ENCODE measurements at regions not wholly inside any gene's neighbourhood (a gene's known extent, or its start where the extent isn't known, plus 50 kb on each side); places are given as distances from the start of the nearest gene placed in this dataset.
A peak's percentile ranks its signal among the peaks of the same experiment; 100 is the strongest.

DNA sequence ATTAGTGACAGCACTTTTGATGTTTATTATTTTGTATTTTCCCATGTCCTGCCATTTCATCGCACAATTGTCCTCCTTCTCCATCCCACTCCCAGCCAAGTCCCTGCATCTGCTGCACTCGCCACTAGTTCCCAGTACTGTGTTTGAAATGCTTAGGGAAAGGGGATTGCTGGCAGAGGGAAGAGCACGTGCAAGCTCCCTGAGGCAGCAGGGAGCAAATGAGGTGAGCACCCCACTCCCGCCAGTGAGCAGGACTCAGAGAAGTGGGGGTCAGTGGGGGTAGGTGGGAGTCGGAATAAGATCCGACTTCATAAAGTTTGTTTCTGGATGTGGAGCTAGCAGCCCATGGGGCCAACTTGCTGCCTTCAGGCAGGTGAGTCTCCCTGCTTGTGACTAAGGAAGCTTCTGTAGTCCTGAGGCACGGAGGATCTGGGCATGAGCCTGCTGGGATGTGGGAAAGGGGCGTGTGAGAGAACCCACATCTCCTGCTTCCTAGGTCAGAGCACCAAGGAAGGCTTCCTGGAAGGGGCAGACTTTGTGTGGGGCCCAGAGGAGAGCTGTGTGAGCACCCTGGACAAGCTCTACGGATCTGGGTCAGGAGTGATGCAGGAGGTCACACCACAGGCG is 99.7 kb upstream of the TLE3 start:
- intact Hi-C loops (cut with DNase I): no loop called here
- ATAC-seq (ENCODE audit: poor library complexity) (no peak), DNase-seq (no peak)

DNA sequence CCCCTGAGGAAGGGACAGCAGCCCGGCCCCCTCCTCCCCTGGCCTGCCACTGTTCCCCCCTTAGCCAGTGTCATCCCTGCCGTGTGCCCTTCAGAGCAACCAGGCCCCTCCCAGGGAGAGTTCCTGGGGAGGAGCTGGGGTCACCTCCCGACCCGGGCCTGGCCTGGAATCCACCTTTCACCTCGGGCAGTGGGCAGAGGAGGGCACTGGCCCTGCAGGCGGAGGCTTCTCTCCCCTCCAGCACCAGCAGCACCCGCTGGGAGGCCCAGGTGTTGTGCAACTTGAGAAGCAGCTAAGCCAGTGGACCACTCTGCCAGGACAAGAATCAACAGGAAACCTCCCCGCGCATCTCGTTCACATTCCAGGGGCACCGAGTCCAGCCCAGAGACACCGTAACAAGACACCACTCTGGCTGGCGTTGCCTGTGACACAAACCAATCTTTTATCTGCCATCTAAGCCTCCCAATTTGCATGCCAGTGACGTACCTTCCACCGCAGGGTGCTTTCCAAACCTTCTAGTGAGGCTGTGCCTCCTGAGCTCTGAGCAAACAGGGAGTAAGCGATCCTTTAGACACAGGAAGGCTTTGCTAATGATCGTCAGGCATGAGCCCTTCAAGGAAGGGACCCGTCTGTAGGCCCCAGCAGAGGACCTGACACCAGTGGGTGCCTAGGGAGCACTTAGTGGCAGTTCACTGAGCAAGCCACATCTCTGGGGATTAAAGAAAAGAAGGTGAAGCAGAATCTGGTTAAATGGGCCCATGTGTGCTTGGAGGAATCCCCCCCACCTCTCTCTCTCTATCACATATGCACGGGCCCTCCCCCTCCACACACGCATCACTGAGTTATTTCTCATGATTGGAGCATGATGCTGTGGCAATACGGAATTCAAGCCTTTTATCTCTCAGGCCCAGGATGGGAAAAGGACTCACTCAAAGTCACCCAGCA is 98.9 kb upstream of the TLE3 start:
- peak; percentile 9 for ATAC-seq (ENCODE audit: poor library complexity)
- DNase-seq: no peak
- intact Hi-C loops (cut with DNase I): no loop called here

DNA sequence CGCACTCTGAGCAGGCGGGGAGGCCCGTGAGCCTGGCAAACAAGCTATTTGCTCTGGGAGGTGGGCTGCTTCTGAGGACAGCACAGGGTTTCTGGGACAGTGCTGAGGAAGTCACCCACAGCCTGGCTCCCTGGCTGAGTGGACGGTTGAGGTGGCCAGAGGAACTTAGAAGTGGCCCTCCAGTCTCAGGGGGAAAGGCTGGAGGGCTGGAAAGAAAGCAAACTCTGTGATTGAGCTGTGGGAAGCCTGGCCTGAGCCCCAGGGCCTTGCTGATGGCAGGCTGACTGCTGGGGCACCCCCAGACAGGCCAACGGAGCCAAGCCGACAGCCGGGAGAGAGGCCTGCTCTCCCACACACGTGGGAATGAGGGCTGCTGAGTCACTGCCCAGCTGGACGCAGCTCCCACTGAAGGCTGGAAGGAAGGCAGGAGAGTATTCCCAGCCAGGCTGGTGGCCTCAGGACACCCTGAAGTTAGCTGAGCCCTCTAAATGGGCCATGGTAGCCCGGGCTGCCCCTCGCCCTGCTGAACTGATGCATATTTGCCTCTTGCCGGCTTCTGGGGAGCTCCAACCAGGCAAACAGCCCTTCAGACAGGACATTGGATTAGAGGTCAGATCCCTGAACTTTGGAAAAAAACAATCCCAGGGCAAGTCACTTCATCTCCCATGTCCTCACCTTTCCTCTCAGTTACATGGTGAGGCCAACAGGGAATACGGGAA is 98.0 kb upstream of the TLE3 start:
- intact Hi-C loops (cut with DNase I): no loop called here
- DNase-seq: peak; percentile 88

DNA sequence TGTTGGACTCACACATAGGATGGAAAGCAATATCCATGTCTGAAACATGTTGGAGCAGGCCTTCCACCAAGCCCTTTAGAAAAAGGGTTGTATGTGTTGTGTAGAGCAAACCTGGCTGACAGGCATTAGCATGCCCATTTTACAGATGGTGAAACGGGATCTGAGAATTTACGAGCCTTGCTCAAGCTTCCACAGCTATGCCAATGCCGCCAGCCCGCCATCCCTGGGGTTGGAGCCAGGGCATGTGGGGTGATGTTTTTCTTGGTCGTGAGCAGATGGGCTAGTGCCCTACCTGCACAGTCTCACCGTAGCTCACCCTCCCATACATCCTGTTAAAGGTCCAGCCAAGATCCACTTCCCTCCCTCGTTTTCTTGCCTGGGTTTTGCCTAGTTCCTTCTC is 97.5 kb upstream of the TLE3 start:
- no peak for ATAC-seq (ENCODE audit: poor library complexity)

More for the DNA sequence above, 98.0 kb upstream of the TLE3 start:
- peak; percentile 95 for ATAC-seq (ENCODE audit: poor library complexity)

GRCh38 chr15:70194266-70194665 is 96.5 kb upstream of the TLE3 start:
- no peak for DNase-seq
- no peak for ATAC-seq (ENCODE audit: poor library complexity)
- intact Hi-C loops (cut with DNase I): no loop called here

More for the DNA sequence above, 97.5 kb upstream of the TLE3 start:
- DNase-seq: no peak
- intact Hi-C loops (cut with DNase I): no loop called here

DNA sequence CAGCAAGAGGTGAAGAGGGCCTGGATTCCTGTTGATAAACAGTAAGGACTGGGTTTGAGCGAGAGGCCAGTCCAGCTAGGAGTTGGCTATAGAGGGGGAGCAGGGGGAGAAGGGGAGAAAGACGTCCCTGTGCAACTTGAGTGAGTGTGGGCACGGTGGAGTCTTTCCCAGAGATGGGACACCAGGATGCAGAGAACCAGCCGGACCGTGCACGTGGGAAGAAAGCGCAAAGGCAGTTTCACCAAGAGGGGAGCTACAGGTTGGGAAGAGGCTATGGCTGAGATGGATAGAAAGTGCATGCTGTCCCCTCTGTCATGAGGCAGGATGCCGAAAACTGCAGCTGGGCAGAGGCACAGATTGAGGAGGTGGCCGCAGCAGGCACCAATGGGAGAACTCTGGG is 96.0 kb upstream of the TLE3 start:
- no peak for DNase-seq
- no peak for ATAC-seq (ENCODE audit: poor library complexity)
- intact Hi-C loops (cut with DNase I): no loop called here

GRCh38 chr15:70192490-70192889 is 94.8 kb upstream of the TLE3 start:
- ATAC-seq (ENCODE audit: poor library complexity): no peak
- no peak for DNase-seq
- intact Hi-C loops (cut with DNase I): no loop called here

DNA sequence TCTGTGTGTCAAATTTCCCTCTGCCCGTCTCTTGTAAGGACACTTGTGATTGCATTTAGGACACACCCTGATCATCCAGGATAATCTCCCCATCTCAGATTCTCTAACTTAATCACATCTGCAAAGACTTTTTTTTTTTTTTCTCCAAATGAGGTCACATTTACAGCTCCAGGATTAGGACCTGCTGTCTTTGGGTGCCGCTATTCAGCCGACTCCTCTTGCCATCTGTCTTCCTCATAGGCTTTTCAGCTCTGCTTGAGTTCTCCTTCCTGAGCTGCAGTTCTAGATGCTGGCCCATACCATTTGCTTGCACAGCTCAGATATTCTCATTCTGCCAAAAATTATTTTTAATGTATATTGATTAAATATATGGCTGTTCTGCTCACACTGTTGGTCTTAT is 94.3 kb upstream of the TLE3 start:
- intact Hi-C loops (cut with DNase I): no loop called here
- ATAC-seq (ENCODE audit: poor library complexity) (no peak), DNase-seq (no peak)

- ATAC-seq (ENCODE audit: poor library complexity): no peak
- no peak for DNase-seq
- intact Hi-C loops (cut with DNase I): no loop called here
Measured at GRCh38 chr15:70190965-70191364, 93.2 kb upstream of the TLE3 start.

DNA sequence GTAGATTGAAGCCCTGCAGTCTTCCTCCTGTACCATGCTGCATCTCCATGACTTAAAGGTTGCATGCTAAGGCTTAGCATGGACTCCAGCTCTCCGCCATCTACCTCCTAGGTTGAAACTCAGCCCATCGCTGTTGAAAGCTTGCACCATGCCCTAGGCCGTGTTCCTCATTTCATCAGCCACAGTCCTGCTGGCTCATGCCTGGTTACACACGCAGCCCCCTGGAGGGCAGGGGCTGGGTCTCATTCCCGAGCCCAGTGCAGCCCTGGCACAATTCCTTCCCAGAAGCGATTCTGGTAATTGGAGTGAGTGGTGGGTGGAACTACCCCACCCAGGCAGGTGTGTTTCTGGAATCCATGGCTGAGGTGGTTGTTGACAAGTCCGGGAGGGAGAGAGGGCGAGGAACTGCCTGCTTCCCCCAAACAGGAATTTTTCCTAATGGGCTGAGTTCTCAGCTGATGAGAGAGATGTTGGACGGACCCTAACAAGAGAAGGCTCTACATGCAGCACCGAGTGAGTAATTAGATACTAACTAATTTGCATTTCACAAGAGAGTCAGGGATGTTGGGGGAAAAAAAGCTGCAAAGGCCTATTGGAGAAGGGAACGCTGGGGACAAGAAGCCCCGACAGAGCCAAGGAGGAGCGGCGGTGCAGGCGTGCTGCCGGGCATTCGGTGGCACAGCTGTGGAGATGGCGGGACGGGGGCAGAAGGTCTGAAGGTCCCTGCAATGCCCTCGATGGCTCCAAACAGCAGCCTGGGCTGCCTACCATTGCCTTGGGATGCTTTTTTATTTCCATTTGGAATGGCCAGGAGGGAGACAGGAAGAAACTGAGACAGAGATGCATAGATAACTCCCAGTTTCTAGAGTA is 92.3 kb upstream of the TLE3 start:
- DNase-seq (no peak), ATAC-seq (ENCODE audit: poor library complexity) (no peak)
- intact Hi-C loops (cut with DNase I): no loop called here

GRCh38 chr15:70188286-70188685 is 90.6 kb upstream of the TLE3 start:
- DNase-seq (no peak), ATAC-seq (ENCODE audit: poor library complexity) (no peak)
- intact Hi-C loops (cut with DNase I): no loop called here

DNA sequence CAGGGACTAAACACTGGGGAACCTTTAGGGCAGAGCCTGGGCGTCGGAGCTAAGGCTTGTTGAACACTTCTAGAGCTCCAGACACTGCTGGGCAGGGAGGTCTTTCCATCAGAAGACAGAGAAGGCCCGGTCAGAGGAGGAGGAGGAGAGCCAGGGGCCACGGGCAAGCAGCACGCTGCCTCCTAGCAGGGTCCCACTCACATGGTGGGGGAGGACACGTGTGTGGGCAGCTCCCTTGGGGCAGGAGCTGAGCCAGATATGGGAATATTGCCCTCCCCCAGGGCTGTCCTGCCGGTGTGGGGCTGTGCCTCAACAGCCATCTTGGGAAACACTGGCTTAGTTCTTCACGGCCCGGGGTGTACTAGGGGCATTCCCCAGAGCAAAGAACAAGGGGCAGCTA is 89.6 kb upstream of the TLE3 start:
- intact Hi-C loops (cut with DNase I): no loop called here
- ATAC-seq (ENCODE audit: poor library complexity) (no peak), DNase-seq (no peak)

GRCh38 chr15:70186152-70186551 is 88.4 kb upstream of the TLE3 start:
- intact Hi-C loops (cut with DNase I): no loop called here
- ATAC-seq (ENCODE audit: poor library complexity) (no peak), DNase-seq (no peak)

DNA sequence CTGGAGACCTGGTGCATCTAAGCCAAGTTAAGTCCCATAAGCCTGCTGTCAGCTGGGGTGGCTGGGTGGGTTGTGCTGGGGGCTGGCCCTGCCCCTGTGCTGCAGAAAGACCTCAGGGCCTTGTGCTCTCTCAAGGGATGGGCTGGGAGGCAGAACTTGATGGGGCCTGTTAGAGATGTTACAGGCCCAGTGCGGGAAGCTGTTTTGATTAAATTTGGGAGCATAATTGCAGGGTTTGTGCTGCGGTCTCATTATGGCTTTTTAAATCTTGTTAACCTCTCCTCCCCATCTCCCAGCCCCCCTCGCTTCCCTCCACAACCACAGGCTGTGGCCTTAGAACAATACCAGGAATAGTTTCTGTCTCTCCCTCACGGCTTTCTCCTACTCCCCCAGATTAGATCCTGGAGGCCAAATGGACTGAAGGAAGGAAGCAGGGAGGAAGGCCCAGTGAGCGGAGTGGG is 87.6 kb upstream of the TLE3 start:
- intact Hi-C loops (cut with DNase I): no loop called here
- no peak for ATAC-seq (ENCODE audit: poor library complexity)
- DNase-seq: no peak

DNA sequence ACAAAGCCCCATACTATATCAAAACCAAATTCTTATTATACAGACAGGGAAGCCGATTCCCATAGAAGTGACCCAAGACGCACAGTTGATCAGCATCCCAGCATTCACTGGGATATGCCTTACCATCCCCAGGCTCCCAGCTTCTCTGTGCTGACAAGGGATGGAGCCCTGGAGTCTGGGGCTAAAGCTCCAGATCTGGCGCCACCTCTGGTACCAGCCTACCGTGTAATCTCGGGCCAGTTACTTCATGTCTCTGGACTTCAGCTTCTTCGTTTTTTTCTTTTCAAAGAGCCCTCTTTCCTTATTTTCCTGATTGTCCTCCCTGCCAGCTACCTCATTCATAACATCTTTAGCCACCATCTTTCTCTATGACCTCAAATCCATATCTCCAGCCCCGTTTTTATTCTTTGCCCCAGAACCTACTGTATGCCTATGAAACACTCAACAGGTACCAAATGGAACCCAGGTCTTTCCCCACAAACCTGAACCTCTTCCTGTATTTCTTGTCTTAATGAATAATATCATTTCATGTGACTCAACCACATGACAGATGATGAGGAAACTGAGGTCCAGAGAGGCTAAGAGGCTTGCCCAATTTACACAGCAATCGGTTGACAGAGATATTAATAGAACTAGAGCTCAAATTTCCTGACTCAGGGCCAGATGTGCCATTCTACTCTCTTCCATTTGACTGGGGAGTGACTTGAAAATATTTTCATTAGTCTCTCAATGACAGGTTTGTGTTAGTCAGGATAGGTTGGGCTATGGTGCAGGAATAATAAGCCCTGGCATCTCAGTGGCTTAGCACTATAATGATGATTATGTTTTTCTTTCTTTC is 85.4 kb upstream of the TLE3 start:
- ATAC-seq (ENCODE audit: poor library complexity) (no peak), DNase-seq (no peak)
- intact Hi-C loops (cut with DNase I): no loop called here

GRCh38 chr15:70181626-70182255 is 84.0 kb upstream of the TLE3 start:
- intact Hi-C loops (cut with DNase I): no loop called here
- DNase-seq (no peak), ATAC-seq (ENCODE audit: poor library complexity) (no peak)

GRCh38 chr15:70180186-70180875 is 82.6 kb upstream of the TLE3 start:
- DNase-seq (no peak), ATAC-seq (ENCODE audit: poor library complexity) (no peak)
- intact Hi-C loops (cut with DNase I): no loop called here

Data from Right ventricle myocardium superior (tissue), 1 donor.